ENCODE measurements at regions not wholly inside any gene's neighbourhood (a gene's known extent, or its start where the extent isn't known, plus 50 kb on each side); places are given as distances from the start of the nearest gene placed in this dataset.

- CTCF ChIA-PET = no interaction called here
- DNase-seq = no peak
- H3K27ac ChIP-seq = no peak overlapping the region
Measured at GRCh38 chr2:19790291-19790690, 111.5 kb downstream of the TTC32 start.

GRCh38 chr2:19787134-19787533 is 114.6 kb downstream of the TTC32 start:
- Histone ChIP-seq H3K9me2 (ENCODE audit: insufficient read depth) (no peaks in the 10 kb centered on the region), H3K79me2 (ENCODE audit: low read depth) (peaks cover 25% of the 10 kb centered on the region), H3K4me3 (0 out of 2 replicates have a peak overlapping the region, but pooled peaks have one; percentile 2), H3K36me3 (ENCODE audit: low read depth) (no peaks in the 10 kb centered on the region), H4K20me1 (ENCODE audit: insufficient read depth) (no peaks in the 10 kb centered on the region), H2AFZ (no peak overlapping the region), H3K27me3 (ENCODE audit: insufficient read depth, low read depth) (no peaks in the 10 kb centered on the region), H3K9me3 (ENCODE audit: insufficient read depth, low read depth) (no peaks in the 10 kb centered on the region), H3K4me2 (peak overlapping the region; percentile 93), H3F3A (ENCODE audit: insufficient read depth, low read depth) (peaks cover 39% of the 10 kb centered on the region), H3K4me1 (replicated peaks; ENCODE audit: insufficient read depth) (peaks cover 55% of the 10 kb centered on the region), H3K27ac (peak overlapping the region; percentile 100)
- DNase-seq = peak in 1 of 2 experiments; percentile 5
- no peak for TF ChIP-seq CTCF (conservative IDR thresholded peaks at IDR 0.05)
- no peak for TF ChIP-seq EZH2 (IDR thresholded peaks at IDR 0.05; ENCODE audit: low read depth)
- ChIA-PET POLR2A (ENCODE audit: unreplicated experiment) (no interaction called here), CTCF (interaction anchor here (0.8 kb wide), 1 partner anchor 42 kb away, joined by 3 read pairs; no protein-coding TSS in a partner anchor)
- intact Hi-C loops (cut with micrococcal nuclease; ENCODE audit: unreplicated experiment) = loop anchor here (5.0 kb wide), 1 partner anchor 445 kb away; no protein-coding TSS in a partner anchor
- no TSS peak for BruUV-seq (replicated peaks)

More at GRCh38 chr2:19790291-19790690, 111.5 kb downstream of the TTC32 start:
- no peaks in the 10 kb centered on the region for H3K9me3 ChIP-seq (ENCODE audit: insufficient read depth, low read depth)
- peaks cover 29% of the 10 kb centered on the region for H3F3A ChIP-seq (ENCODE audit: insufficient read depth, low read depth)
- H3K36me3 ChIP-seq (ENCODE audit: low read depth) = no peaks in the 10 kb centered on the region
- H3K4me2 ChIP-seq = no peak overlapping the region
- H4K20me1 ChIP-seq (ENCODE audit: insufficient read depth) = no peaks in the 10 kb centered on the region
- no peaks in the 10 kb centered on the region for H3K9me2 ChIP-seq (ENCODE audit: insufficient read depth)
- peaks cover 36% of the 10 kb centered on the region for H3K4me1 ChIP-seq (replicated peaks; ENCODE audit: insufficient read depth)
- TF ChIP-seq EZH2 (IDR thresholded peaks at IDR 0.05; ENCODE audit: low read depth) (no peak), CTCF (conservative IDR thresholded peaks at IDR 0.05) (no peak)
- no peaks in the 10 kb centered on the region for H3K27me3 ChIP-seq (ENCODE audit: insufficient read depth, low read depth)
- intact Hi-C loops (cut with micrococcal nuclease; ENCODE audit: unreplicated experiment) = no loop called here
- POLR2A ChIA-PET (ENCODE audit: unreplicated experiment) = no interaction called here
- H2AFZ ChIP-seq = no peak overlapping the region
- no TSS peak for BruUV-seq (replicated peaks)
- H3K79me2 ChIP-seq (ENCODE audit: low read depth) = no peaks in the 10 kb centered on the region
- no peak overlapping the region for H3K4me3 ChIP-seq

GRCh38 chr2:19786408-19787058 is 115.2 kb downstream of the TTC32 start:
- Histone ChIP-seq H3F3A (ENCODE audit: insufficient read depth, low read depth) (peaks cover 39% of the 10 kb centered on the region), H3K36me3 (ENCODE audit: low read depth) (no peaks in the 10 kb centered on the region), H3K4me3 (0 out of 2 replicates have a peak overlapping the region, but pooled peaks have one; percentile 2), H3K9me2 (ENCODE audit: insufficient read depth) (no peaks in the 10 kb centered on the region), H3K4me2 (peak overlapping the region; percentile 93), H4K20me1 (ENCODE audit: insufficient read depth) (no peaks in the 10 kb centered on the region), H3K79me2 (ENCODE audit: low read depth) (peaks cover 25% of the 10 kb centered on the region), H2AFZ (no peak overlapping the region; the same call in 1 of the 2 replicates), H3K27me3 (ENCODE audit: insufficient read depth, low read depth) (no peaks in the 10 kb centered on the region), H3K4me1 (replicated peaks; ENCODE audit: insufficient read depth) (peaks cover 55% of the 10 kb centered on the region), H3K9me3 (ENCODE audit: insufficient read depth, low read depth) (no peaks in the 10 kb centered on the region), H3K27ac (peak overlapping the region; percentile 100)
- CTCF ChIA-PET = interaction anchor here (0.6 to 0.8 kb wide), 2 partner anchors 9 to 42 kb away, joined by 3 read pairs; no protein-coding TSS in a partner anchor
- no peak for TF ChIP-seq CTCF (conservative IDR thresholded peaks at IDR 0.05)
- no peak for TF ChIP-seq EZH2 (IDR thresholded peaks at IDR 0.05; ENCODE audit: low read depth)
- intact Hi-C loops (cut with micrococcal nuclease; ENCODE audit: unreplicated experiment) = loop anchor here (1.0 to 5.0 kb wide), 4 partner anchors 15 to 446 kb away; no protein-coding TSS in a partner anchor
- POLR2A ChIA-PET (ENCODE audit: unreplicated experiment) = interaction anchor here (0.6 to 0.8 kb wide), 2 partner anchors 60 to 169 kb away, joined by 3 to 4 read pairs; no protein-coding TSS in a partner anchor
- peak; percentile 65 to 94 for DNase-seq
- BruUV-seq (replicated peaks) = TSS peak; percentile 90
